GM12891 (cell line): ENCODE measurements at regions not wholly inside any gene's neighbourhood (a gene's known extent, or its start where the extent isn't known, plus 50 kb on each side); places are given as distances from the start of the nearest gene placed in this dataset.

Experiments
- DNase-seq: peaks from one replicate; pipeline ENCODE4 v3.0.0; 2011; ENCODE audit warnings: low spot score; ENCODE audit not compliant: insufficient read length
- FAIRE-seq: peaks from 2 replicates; lab custom pipeline; 2011; peaks lifted over from hg19 to GRCh38; lab: Jason Lieb, UNC
- PAX5 ChIP-seq: IDR thresholded peaks from 2 replicates; pipeline ENCODE4 v1.6.1; 2011; ENCODE audit warnings: low read length, moderate library complexity, mild to moderate bottlenecking; ENCODE audit not compliant: insufficient read depth, severe bottlenecking
- POLR2A ChIP-seq: IDR thresholded peaks from 2 replicates; pipeline ENCODE4 v1.6.1; 2011; ENCODE audit warnings: low read depth, low read length, control low read depth
- POLR2AphosphoS5 ChIP-seq: IDR thresholded peaks from 2 replicates; pipeline ENCODE4 v1.6.1; 2011; ENCODE audit warnings: low read depth, low read length, control low read depth
- POU2F2 ChIP-seq: IDR thresholded peaks from 2 replicates; pipeline ENCODE4 v1.6.1; 2011; ENCODE audit warnings: low read depth, mild to moderate bottlenecking, control low read depth, low read length, moderate library complexity
- SPI1 ChIP-seq: IDR thresholded peaks from 2 replicates; pipeline ENCODE4 v1.6.1; 2011; ENCODE audit warnings: low read depth, low read length, control low read depth
- TAF1 ChIP-seq: IDR thresholded peaks from 2 replicates; pipeline ENCODE4 v1.6.1; 2011; ENCODE audit warnings: low read depth, low read length, control low read depth

DNA sequence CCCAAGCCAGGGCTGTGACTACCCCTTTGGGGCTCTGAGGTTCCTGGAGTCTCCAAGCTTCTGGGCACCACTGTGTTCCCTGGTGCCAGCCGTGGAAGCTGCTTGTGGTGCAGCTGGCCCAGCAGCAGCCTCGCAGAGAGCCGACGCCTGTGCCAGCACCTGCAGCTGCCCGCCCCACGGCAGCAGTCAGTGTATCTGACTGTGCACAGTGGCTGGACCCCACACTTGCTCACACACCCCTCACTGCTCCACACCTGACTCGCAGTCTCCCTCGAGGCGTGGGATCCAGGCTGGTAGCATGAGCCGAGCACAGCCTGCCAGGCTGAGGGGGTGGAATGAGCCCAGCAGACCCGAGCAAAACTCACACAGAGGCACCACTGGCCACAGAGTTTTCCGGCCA, 325.2 kb downstream of the PCNX1 start:
- FAIRE-seq: no peak
- no peak for DNase-seq
- no peak for TF ChIP-seq PAX5
- TF ChIP-seq TAF1: no peak
- no peak for TF ChIP-seq POU2F2
- no peak for TF ChIP-seq SPI1
- TF ChIP-seq POLR2A: no peak

DNA sequence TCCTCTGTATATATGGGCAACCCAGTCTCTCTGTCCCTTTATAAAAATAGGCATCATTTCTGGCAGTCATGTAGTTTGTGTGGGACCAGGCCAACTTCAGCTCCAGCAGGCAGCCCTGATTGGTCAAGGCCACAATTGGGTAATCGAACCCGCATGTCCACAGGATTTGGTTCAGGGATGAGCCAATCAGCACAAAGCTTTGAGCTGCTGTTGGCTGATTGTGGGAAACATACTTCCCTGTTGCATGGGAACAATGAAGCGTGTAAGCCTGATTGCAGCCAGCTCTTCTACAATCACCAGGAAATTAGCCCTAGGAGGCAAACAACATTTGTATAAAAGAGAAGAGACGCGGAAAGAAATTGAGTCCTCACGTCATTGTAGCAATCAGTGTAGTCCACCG, 328.6 kb downstream of the PCNX1 start:
- DNase-seq (no peak), FAIRE-seq (no peak)
- TF ChIP-seq TAF1 (no peak), POU2F2 (no peak), POLR2A (no peak), SPI1 (no peak)

- FAIRE-seq (no peak), DNase-seq (no peak)
- TF ChIP-seq POU2F2: no peak
- no peak for TF ChIP-seq POLR2AphosphoS5
- TF ChIP-seq TAF1: no peak
Measured at GRCh38 chr14:71236487-71236886, 329.2 kb downstream of the PCNX1 start.

- DNase-seq: no peak
- TF ChIP-seq POLR2AphosphoS5 (no peak), TAF1 (no peak), POLR2A (no peak), PAX5 (no peak), POU2F2 (no peak), SPI1 (no peak)
- no peak for FAIRE-seq
Measured at GRCh38 chr14:71237556-71237955, 330.3 kb downstream of the PCNX1 start.

- FAIRE-seq (no peak), DNase-seq (no peak)
- TF ChIP-seq TAF1 (no peak), POLR2AphosphoS5 (no peak), POLR2A (no peak)
Measured at GRCh38 chr14:71238835-71239234, 331.6 kb downstream of the PCNX1 start.

DNA sequence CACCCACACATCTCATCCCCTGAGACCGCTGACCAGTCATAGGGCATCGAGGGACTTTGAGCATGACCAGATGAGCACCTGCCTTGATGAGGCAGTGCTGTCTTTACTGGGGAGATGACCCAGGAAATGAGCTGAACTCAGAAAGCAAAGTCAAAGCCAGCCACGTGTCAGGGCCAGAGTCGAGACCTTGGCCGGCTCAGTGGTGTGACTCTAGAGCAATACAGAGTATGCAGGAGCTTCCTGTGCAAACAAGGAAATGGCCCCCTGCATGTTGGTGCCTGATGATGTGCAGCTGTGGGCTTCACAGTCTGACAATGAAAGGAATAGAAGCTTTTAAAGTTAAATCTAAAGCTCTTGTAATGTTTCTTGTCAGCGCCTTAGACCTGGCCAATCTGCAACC, 332.9 kb downstream of the PCNX1 start:
- no peak for TF ChIP-seq PAX5
- TF ChIP-seq POLR2AphosphoS5: no peak
- no peak for TF ChIP-seq POU2F2
- no peak for TF ChIP-seq SPI1
- no peak for TF ChIP-seq TAF1
- TF ChIP-seq POLR2A: no peak
- no peak for DNase-seq
- FAIRE-seq: no peak

DNA sequence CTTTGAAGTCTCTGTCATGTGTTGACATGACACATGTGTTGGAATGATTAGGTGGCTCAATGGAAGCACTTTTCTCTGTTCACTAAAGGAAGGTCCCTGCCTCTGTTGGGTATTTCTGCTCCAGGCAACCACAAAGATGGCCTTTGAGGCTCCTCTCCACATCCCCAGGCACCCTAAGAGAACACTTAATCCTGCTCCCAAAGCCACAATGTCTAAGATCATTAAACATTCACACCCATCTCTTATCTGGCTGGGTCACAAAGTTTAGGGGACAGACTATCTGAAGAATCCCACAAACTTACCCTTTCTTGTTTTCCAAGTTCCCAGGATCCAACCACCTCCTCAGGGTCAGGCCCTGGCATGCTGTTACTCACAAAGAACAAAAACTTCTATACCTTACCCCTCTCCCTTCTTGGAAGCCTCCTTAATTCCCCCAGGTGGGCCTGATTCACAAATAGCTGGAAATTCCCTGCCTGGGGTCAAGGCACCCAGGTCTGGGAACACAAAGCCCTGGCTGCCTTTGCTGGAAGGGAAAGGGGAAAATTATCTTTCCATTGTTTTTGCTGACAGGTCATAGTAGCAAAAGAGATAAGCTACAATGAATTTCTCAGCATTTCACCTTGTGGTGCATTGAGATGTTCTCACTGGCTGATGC, 333.7 kb downstream of the PCNX1 start:
- TF ChIP-seq TAF1 (no peak), POLR2A (no peak), SPI1 (no peak), POLR2AphosphoS5 (no peak), POU2F2 (no peak), PAX5 (no peak)
- DNase-seq (no peak), FAIRE-seq (no peak)

- TF ChIP-seq POLR2AphosphoS5: no peak
- no peak for TF ChIP-seq POLR2A
- TF ChIP-seq PAX5: no peak
- no peak for TF ChIP-seq SPI1
- TF ChIP-seq TAF1: no peak
- no peak for TF ChIP-seq POU2F2
- FAIRE-seq (no peak), DNase-seq (no peak)
Measured at GRCh38 chr14:71242237-71242748, 335.0 kb downstream of the PCNX1 start.

DNA sequence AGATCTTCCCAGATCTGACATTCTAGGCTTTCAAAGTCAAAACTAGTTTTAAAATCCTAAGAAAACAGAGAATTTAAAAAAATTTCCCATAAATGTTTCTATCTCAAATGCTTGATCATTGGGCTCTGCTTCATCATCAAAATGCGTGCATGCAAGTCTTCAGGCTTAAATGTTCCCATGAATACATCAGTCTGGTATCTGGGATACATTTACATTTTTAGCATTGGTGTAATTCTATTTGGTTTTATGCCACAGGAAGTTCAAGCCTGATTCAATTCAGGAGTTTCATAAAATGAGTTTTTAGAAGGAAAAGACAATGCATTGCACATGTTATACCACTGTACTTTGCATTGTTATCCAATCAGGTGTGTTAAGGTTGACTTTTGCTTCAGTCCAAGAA, 336.4 kb downstream of the PCNX1 start:
- FAIRE-seq: no peak
- TF ChIP-seq SPI1 (no peak), POU2F2 (no peak), PAX5 (no peak), POLR2A (no peak)
- no peak for DNase-seq

DNA sequence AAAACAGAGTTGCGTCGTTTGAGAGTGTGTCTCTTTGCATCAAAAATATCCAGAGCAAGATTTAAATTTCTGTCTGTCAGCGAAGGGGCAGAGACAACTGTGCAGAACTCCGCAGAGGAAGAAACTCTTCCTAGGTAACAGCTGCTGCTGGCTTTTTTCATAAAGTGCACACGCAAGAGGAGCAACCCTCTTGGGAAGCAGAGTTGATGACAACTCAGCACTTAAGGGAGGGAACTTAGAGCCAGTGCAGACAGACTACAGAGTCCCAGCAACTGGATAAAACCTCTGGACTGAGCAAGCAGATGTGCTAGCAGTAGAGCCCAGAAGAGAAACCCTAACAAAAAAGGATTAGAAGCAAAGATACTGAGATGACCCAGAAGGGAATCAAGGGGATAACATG, 337.1 kb downstream of the PCNX1 start:
- FAIRE-seq: no peak
- no peak for DNase-seq
- no peak for TF ChIP-seq SPI1
- no peak for TF ChIP-seq POU2F2
- TF ChIP-seq POLR2A: no peak
- TF ChIP-seq TAF1: no peak
- no peak for TF ChIP-seq PAX5
- TF ChIP-seq POLR2AphosphoS5: no peak

GRCh38 chr14:71245659-71246361, 338.6 kb downstream of the PCNX1 start:
- DNase-seq (no peak), FAIRE-seq (peak; percentile 51)
- TF ChIP-seq TAF1: no peak
- no peak for TF ChIP-seq POLR2A
- no peak for TF ChIP-seq POU2F2
- no peak for TF ChIP-seq PAX5
- TF ChIP-seq POLR2AphosphoS5: no peak
- TF ChIP-seq SPI1: no peak
